PC-3 (cell line): ENCODE measurements at regions not wholly inside any gene's neighbourhood (a gene's known extent, or its start where the extent isn't known, plus 50 kb on each side); places are given as distances from the start of the nearest gene placed in this dataset.
"Not testable (repeated sequence)": the region's sequence is repeated elsewhere in the genome, so short reads cannot be mapped to it uniquely, and the experiment has no call there.

ENCODE experiments used
- EZH2 ChIP-seq: fragments of 300-600 bp; sonication (generic); IDR thresholded peaks from one replicate; pipeline ENCODE4 v1.6.1; 2017; ENCODE audit warnings: antibody characterized with exemption, mild to moderate bottlenecking, low read length; ENCODE audit not compliant: unreplicated experiment
- TF ChIP-seq, protein P1 (sequence below): fragments of 300-600 bp; sonication (generic); conservative IDR thresholded peaks from 2 replicates; pipeline ENCODE4 v1.5.1; 2017; ENCODE audit warnings: antibody characterized with exemption, low read depth, mild to moderate bottlenecking, low read length

DNA sequence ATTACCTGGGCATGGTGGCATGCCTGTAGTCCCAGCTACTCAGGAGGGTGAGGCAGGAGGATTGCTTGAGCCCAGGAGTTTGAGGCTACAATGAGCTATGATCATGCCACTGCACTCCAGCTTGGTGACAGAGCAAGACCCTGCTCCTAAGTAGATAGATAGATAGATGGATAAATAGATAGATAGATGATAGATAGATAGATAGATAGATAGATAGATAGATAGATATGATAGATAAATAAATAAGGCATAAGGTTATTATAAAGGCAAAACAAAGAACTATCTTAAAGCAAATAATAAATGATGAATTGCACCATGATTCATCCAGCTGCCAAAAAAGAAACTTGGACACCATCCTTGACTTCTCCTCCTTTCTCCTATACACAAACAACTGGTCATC lies 82.0 kb upstream of the DLX6 start:
- TF ChIP-seq, protein P1, sequence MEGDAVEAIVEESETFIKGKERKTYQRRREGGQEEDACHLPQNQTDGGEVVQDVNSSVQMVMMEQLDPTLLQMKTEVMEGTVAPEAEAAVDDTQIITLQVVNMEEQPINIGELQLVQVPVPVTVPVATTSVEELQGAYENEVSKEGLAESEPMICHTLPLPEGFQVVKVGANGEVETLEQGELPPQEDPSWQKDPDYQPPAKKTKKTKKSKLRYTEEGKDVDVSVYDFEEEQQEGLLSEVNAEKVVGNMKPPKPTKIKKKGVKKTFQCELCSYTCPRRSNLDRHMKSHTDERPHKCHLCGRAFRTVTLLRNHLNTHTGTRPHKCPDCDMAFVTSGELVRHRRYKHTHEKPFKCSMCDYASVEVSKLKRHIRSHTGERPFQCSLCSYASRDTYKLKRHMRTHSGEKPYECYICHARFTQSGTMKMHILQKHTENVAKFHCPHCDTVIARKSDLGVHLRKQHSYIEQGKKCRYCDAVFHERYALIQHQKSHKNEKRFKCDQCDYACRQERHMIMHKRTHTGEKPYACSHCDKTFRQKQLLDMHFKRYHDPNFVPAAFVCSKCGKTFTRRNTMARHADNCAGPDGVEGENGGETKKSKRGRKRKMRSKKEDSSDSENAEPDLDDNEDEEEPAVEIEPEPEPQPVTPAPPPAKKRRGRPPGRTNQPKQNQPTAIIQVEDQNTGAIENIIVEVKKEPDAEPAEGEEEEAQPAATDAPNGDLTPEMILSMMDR: not testable (repeated sequence)
- TF ChIP-seq EZH2: not testable (repeated sequence)
